DND-41 (cell line): ENCODE measurements at regions not wholly inside any gene's neighbourhood (a gene's known extent, or its start where the extent isn't known, plus 50 kb on each side); places are given as distances from the start of the nearest gene placed in this dataset.

Source experiments
- ATAC-seq: fragments of 200-7000 bp; cut with Tn5 transposase; 3 replicates; pipeline ENCODE4 v1.9.1; 2021; ENCODE audit warnings: low read depth; ENCODE audit not compliant: insufficient read depth
- DNase-seq: peaks from one replicate; pipeline ENCODE4 v3.0.0-alpha.2; 2020
- H2AFZ ChIP-seq: 2 replicates; pipeline ENCODE4 v1.6.0; 2012; ENCODE audit warnings: low read depth, low read length
- H3K27ac ChIP-seq: 2 replicates; pipeline ENCODE4 v1.5.1; 2012; ENCODE audit warnings: low read length, inconsistent platforms
- H3K27me3 ChIP-seq: fragments of 200-600 bp; sonication (generic); 2 replicates; pipeline ENCODE4 v1.6.0; 2012; ENCODE audit warnings: low read length, mild to moderate bottlenecking, inconsistent platforms; ENCODE audit not compliant: insufficient read depth, poor library complexity
- H3K36me3 ChIP-seq: 2 replicates; pipeline ENCODE4 v1.5.1; 2012; ENCODE audit warnings: low read length, inconsistent platforms; ENCODE audit not compliant: insufficient read depth
- H3K4me1 ChIP-seq: 2 replicates; pipeline ENCODE4 v1.5.1; 2012; ENCODE audit warnings: mild to moderate bottlenecking, low read length; ENCODE audit not compliant: insufficient read depth
- H3K4me2 ChIP-seq: 2 replicates; pipeline ENCODE4 v1.6.0; 2012; ENCODE audit warnings: mild to moderate bottlenecking, moderate library complexity, low read length, inconsistent platforms; ENCODE audit not compliant: insufficient read depth
- H3K4me3 ChIP-seq, 2 experiments: fragments of 200-600 bp in 1 of 2; shearing (Covaris generic) in 1 of 2; 2 replicates each; pipeline ENCODE4 v1.5.1; 2012 to 2016; ENCODE audit warnings: inconsistent platforms in 2 of 2, low read length in 2 of 2, mild to moderate bottlenecking in 2 of 2, low read depth in 1 of 2, moderate library complexity in 1 of 2
- H3K79me2 ChIP-seq: 2 replicates; pipeline ENCODE4 v1.6.0; 2012; ENCODE audit warnings: low read length, inconsistent platforms; ENCODE audit not compliant: insufficient read depth
- H3K9ac ChIP-seq: 2 replicates; pipeline ENCODE4 v1.6.0; 2012; ENCODE audit warnings: low read depth, mild to moderate bottlenecking, inconsistent platforms, low read length, moderate library complexity
- H3K9me3 ChIP-seq: 2 replicates; pipeline ENCODE4 v1.5.1; 2012; ENCODE audit warnings: low read length, moderate library complexity, mild to moderate bottlenecking, inconsistent platforms; ENCODE audit not compliant: insufficient read depth, severe bottlenecking
- H4K20me1 ChIP-seq: 2 replicates; pipeline ENCODE4 v1.6.0; 2012; ENCODE audit warnings: low read length; ENCODE audit not compliant: insufficient read depth
- CTCF ChIP-seq: IDR thresholded peaks from 2 replicates; pipeline ENCODE4 v1.5.1; 2012; ENCODE audit warnings: borderline replicate concordance, low read length, moderate library complexity, mild to moderate bottlenecking; ENCODE audit not compliant: poor library complexity, severe bottlenecking; ENCODE audit errors: extremely low read depth
- EZH2 ChIP-seq: IDR thresholded peaks from 3 replicates; pipeline ENCODE4 v1.6.1; 2012; ENCODE audit warnings: borderline replicate concordance, low read depth, mild to moderate bottlenecking, moderate library complexity, low read length, inconsistent platforms; ENCODE audit not compliant: severe bottlenecking

DNA sequence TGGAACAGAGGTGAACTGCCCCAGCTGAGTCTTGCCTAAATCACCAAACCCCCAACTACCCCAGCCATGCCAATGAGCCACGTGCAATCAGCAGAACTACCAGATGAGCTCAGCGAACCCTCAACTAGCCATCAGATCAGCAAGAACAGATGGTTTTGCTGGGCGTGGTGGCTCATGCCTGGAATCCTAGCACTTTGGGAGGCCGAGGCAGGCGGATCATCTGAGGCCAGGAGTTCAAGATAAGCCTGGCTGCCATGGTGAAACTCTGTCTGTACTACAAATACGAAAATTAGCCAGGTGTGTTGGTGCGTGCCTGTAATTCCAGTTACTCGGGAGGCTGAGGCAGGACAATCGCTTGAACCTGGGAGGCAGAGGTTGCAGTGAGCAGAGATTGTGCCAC lies 374.3 kb downstream of the NXPE2 start:
- Histone ChIP-seq H3K27me3 (no peaks in the 10 kb centered on the region), H3K36me3 (no peaks in the 10 kb centered on the region), H3K9me3 (peaks cover 4% of the 10 kb centered on the region), H3K27ac (no peak overlapping the region), H3K4me1 (no peaks in the 10 kb centered on the region), H4K20me1 (no peaks in the 10 kb centered on the region), H3K4me3 (no peak overlapping the region), H3K4me2 (no peak overlapping the region), H3K79me2 (no peaks in the 10 kb centered on the region), H2AFZ (no peak overlapping the region), H3K9ac (no peak overlapping the region)
- ATAC-seq, result no peak
- TF ChIP-seq EZH2 (no peak), CTCF (no peak)
- DNase-seq, result no peak

DNA sequence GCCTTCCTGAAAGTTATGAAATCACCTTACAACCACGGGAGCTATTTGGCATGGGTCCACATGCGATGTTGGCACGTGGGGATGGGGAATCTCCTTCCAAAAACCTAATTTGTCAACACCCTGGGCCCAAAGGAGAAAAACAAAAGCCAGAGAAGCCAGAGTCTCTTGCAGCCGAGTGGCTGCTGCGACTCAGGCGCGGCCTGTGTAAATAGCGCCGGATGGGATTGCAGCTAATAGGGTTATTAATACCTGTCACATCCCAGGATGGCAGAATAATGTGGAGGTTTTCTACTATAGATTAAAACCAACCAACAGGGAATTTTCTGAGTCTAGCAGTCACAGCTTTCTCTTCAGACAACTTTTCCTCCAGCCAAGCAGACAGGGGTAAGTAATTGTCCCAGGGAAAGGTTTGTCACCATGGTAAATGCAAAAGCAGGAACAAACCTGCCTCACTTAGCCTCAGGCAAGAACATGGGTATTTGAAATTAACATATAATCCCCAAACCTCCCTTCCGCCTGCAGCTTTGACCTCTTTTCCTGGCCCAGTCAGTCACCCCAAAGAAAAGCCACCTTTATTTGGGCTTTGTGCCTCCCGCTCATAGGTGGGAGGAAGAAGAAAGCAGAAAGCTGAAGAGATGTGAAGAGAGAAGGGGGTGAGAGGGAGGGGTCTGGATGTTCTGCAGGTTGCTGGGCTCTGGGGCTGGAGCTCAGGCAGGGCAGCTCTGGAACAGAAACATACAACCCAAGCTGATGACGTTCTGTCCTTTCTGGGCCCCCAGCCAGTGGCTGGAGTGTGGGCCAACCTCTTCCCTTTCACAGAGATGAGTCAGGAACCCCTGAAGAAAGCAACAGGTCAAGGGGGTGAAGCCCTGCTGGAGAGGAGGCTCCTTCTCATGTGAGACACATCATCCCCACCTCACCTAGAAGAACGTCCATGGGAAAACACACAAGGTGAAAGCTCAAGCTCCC lies 376.5 kb downstream of the NXPE2 start:
- Histone ChIP-seq H3K9ac (no peak overlapping the region), H3K4me1 (no peaks in the 10 kb centered on the region), H3K9me3 (peaks cover 4% of the 10 kb centered on the region), H3K36me3 (no peaks in the 10 kb centered on the region), H3K27ac (no peak overlapping the region), H3K27me3 (no peaks in the 10 kb centered on the region), H4K20me1 (no peaks in the 10 kb centered on the region), H3K79me2 (no peaks in the 10 kb centered on the region), H2AFZ (no peak overlapping the region), H3K4me3 (no peak overlapping the region), H3K4me2 (no peak overlapping the region)
- TF ChIP-seq EZH2, result no peak
- no peak for TF ChIP-seq CTCF
- no peak for ATAC-seq
- DNase-seq, result no peak

DNA sequence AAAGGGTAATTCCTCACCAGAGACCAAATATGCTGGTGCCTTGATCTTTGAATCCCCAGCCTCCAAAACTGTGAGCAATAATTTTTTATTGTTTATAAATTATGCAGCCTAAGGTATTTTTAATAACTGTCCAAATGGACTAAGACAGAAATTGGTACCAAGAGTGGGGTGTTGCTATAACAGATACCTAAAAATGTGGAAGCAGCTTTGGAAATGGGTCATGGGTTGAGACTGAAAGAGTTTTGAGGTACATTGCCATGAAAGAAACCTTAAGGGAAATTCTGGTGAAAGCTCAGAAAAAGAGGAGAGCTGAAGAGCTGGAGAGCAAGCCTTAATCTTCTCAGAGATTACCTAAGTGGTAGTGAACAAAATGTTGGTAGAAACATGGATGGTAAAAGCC lies 378.2 kb downstream of the NXPE2 start:
- Histone ChIP-seq H3K79me2 (no peaks in the 10 kb centered on the region), H3K27ac (no peak overlapping the region), H3K4me3 (no peak overlapping the region), H3K9ac (no peak overlapping the region), H3K9me3 (peaks cover 4% of the 10 kb centered on the region), H3K36me3 (no peaks in the 10 kb centered on the region), H4K20me1 (no peaks in the 10 kb centered on the region), H2AFZ (no peak overlapping the region), H3K4me2 (no peak overlapping the region), H3K4me1 (no peaks in the 10 kb centered on the region), H3K27me3 (no peaks in the 10 kb centered on the region)
- no peak for TF ChIP-seq EZH2
- no peak for TF ChIP-seq CTCF
- ATAC-seq (no peak), DNase-seq (no peak)
